ELF-1 (cell line): ENCODE measurements at regions not wholly inside any gene's neighbourhood (a gene's known extent, or its start where the extent isn't known, plus 50 kb on each side); places are given as distances from the start of the nearest gene placed in this dataset.

Experiments used
- DNase-seq: peaks from one replicate; pipeline ENCODE4 v3.0.0-alpha.2; 2016; ENCODE audit warnings: low read depth, low spot score

DNA sequence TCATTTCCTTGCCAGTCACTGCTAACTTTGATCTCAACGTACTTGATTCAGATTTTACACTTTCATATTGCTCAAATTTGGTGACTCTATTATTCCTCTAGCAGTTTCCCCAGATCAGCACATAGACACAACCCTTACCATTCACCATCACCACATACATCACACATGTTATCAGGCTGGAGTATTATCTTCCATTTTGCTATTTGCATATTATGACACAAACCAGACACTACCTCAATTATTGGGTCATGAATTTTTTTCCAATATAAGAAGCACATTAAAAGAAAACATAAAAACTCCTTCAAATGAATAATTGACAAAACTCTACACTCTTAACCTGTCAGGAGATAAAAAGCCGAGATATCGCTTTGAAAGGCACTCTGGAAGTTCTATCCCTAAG is 1166.7 kb upstream of the B3GALT2 start:
- DNase-seq, result no peak

DNA sequence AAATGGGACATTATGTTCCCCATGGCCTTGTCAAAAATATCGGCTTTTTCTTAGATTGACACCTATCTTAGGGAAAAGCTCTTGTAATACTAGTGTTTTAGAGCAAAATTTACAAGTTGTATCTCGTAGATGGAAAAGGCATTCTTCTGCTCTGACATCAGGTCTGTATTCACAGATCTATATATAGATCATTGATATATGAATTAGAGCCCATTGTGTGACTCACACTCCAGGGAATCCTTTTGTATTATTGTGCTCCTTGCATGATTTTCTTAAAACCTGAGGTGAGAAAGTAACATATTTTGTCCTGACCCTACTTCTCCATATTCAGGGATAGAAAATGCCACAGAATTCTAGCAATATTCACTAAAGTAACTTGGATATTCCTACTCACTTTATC is 1160.8 kb upstream of the B3GALT2 start:
- DNase-seq, result no peak

DNA sequence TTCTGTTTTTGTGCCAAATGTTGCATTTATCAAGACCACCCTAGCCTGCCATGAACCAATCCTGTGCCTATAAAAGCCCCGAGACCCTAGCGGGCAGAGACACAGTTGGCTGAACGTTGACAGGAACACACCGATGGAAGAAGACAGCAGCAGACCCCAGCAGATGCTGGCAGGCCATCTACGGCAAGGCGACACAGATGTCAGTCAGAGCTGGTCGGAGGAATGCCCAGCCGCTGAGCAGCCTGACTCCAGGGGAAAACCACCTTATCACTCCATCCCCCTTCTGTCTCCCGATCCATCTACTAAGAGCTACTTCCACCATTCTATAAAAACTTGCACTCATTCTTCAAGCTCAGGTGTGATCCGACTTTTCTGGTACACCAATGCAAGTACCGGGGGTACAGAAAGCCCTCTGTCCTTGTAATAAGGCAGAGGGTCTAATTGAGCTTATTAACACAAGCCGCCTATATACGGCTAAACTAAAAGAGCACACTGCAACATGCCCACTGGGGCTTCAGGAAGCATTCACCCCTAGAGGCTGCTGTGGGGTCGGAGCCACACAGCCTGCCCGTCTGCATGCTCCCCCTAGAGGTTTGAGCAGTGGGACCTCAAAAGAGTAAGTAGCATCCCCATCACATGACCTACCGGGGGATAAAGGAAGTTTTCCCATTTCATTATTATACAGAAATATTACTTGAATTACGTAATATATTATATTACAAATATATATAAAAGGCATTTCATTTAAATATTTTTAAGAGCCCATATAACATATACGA is 1156.3 kb upstream of the B3GALT2 start:
- peak; percentile 14 for DNase-seq

DNA sequence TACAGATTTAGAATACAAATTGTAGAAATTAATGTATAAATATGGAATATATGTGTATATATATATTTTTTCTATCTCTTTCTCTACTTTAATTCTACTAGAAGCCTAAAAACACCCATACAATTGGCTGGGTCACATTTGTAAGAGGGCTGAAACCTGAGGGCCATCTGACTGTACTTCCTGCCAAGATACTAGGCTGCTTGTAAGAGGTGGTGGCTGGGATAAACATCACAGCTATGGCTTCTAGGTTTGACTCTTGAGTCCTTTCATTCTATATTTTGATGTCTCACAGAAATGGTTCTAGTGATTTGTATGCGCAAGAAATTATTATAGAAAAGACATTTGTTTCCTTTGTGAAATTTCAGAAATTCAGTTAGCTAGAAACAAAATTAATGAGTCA is 1155.2 kb upstream of the B3GALT2 start:
- DNase-seq, result no peak

DNA sequence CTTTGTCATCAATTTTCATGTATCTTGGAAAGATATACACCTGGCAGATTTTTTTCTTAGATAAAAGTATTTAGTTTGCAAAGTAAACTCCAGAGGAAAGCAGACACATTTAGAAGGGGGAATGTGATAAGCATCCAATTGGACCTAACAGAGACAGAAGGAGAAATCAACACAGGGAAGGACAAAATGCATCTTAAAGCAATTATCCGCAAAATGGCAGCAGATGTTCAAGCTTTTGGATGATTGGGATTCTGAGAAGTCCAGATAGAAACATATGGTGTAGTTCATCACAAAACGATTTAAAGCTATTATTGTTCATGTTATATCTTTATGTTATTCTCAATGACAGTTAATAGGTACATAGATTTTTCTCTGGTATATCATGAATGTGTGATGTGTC is 1153.1 kb upstream of the B3GALT2 start:
- no peak for DNase-seq

DNA sequence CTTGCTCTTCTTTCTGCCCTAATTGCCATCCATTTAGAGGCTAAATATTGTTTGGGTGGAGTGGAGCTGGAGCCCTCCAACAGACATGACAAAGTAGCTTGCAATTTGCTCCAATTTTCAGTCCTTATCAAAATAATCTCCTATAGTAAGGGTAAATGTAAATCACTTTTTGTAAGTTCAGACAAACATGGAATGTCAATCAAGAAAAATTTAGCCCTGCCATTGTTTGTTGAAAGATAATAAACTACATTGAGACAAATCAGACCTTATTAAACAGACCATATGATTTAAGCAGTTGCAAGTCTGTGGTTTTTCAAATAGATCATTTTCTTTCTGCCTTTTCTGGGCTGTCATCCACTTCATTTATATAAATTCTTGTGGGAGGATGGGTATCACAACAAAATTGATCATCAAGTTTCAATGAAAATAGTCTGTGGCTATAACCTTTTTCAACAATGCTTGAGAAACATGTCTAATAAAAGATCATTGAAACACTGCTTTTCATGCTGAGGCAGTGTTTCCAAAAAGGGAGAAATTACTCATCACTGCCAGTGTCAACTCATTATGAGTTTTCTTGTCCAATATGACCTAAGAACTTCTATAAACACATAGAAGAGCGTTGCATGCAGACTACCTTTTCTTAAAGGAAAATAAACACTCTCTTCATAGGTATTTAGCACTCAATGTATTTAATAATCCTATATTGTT is 1152.0 kb upstream of the B3GALT2 start:
- no peak for DNase-seq

DNA sequence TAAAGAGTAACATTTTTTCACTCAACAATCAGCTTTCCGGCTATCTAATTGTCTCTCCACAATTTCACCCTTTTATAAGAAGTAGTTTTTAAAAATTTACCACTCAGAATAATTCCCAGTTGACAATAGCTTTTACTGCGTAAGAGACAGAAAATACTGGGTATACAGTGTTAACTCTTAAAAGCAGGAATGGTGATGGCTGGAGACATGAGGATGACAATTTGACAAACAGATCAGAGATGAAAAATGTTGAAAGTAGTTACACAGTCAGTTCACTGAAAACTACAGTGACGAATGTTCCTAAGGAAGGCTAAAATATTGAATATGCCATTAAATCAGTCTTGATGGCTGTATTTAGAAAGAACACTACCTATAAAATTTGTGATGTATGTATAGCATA is 1146.8 kb upstream of the B3GALT2 start:
- no peak for DNase-seq

DNA sequence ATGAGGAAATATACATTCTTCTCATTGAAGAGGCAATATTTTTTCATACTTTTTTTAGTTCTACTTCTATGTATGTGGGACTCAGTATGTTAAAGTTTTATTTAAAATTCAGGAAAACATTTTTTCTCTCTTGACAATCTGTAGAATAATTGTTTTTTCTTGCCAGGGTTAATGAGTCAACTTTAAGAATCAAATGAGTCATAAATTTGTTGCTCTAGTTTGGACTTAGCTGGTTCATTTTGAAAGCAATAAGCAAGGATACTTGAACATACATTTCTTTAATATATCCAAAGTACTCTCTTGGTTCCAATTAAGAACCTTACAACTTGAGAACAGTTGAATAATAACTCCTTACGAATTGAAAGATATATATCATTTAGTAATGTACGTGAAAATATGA is 1145.3 kb upstream of the B3GALT2 start:
- no peak for DNase-seq

DNA sequence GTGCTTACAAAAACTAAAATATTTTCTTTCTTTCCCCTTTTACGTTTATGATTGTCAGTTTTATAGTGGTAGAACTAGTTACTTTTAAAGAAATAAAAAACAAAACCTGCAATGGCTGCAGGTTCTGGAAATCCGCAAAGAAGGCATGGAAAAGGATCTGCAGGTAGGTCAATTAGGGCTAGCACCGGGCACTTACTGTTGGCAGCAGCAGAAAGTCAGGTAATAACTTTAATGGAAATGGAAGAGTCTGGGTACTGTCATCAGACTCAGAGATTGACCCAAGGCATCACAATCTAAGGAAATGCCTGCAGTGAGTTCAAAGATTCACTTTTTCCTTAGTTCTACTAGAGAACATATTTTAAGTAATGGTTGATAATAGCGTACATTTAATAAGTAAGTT is 1136.3 kb upstream of the B3GALT2 start:
- DNase-seq, result no peak

DNA sequence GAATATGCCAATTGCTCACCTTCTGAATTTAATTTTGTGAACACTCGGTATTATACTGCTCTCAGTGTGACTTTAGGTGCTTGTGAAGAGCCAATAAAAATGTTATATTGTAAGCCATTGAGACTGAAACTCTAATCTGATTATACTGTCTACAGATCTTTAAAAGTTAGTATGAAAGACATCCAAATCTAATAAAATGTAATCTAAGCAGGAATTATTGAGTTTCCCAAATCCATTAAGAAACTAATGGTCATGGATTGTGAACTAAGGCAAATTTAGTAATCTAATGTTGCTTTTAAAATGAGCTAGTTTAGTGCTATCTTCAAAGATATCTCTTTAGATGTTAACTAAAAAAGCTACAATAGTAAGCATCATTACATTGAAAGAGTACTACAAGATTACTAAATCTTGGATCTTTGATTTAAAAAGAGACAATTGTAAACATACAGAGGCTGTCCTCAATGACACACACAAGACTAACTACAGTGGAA is 1132.4 kb upstream of the B3GALT2 start:
- DNase-seq, result no peak

DNA sequence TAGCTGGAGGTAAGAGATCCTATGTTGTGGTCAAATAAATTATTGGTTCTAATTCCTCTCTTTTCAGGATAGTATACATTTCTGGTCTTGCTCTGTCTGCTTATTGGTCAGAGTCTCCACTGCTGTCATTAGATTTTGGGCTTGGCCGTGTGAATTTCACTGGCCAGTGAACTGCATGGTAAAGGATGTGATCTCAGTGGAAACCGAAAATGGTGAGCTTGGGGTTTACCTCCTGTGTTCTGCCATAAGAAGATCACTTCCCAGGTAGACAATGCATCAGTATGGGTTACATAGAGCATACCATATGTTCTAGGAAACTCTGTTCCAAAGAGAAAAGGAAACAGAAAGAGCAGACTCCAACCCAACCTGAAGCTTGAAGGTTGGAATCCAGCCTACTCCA is 1123.3 kb upstream of the B3GALT2 start:
- DNase-seq, result no peak

DNA sequence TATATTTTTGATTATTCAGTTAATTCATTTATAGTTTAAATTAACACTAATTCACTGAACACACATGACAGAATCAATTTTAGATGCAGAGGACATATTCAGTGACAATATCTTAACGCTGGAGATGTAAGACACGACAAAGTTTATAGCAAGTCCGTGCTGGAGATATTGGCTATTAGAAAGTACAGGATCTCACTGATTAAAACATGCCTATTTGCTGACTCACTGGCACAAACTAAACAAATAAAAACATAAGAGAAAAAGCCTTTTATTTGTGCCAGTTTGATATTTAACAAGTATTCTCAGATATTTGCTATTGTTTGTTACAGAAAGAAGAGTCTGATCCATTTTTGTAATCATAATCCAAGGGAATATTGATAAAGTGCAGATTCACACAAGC is 1122.9 kb upstream of the B3GALT2 start:
- no peak for DNase-seq

DNA sequence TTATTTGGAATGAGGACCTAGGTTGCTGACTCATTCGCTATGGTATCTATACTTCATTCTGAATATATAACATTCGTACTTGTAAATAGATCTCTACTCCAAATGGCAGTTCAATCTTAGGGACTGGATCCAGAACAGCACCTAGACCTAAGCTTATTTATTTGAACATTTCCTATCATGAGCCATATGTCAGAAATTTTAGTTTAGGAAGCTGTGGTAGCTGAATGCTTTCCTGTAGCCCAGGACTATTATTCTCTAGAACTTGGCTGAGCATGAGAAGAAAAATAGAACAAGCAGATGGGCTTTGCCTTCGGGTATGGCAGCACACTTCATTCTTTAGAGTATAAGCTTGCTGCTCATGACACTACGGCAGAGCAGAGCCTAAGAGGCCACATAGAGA is 1114.4 kb upstream of the B3GALT2 start:
- DNase-seq, result no peak

DNA sequence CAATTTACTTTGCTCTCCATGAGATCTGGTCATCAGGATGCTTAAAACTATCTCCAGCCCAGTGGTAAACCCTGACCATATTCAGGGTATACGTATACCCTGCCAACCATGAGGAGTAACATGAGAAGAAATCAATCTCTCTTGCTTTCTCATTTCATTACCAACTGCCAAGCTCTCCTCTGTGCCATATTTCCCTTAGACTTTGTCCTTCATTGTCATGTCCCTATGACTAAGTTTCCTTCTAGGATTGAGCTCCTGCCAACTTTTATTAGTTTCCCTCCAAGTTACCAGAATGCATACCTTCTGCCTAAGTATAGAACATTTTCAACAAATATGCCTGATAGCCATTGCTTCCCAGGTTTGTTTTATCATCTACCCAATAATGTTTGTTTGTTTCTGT is 1113.9 kb upstream of the B3GALT2 start:
- no peak for DNase-seq

DNA sequence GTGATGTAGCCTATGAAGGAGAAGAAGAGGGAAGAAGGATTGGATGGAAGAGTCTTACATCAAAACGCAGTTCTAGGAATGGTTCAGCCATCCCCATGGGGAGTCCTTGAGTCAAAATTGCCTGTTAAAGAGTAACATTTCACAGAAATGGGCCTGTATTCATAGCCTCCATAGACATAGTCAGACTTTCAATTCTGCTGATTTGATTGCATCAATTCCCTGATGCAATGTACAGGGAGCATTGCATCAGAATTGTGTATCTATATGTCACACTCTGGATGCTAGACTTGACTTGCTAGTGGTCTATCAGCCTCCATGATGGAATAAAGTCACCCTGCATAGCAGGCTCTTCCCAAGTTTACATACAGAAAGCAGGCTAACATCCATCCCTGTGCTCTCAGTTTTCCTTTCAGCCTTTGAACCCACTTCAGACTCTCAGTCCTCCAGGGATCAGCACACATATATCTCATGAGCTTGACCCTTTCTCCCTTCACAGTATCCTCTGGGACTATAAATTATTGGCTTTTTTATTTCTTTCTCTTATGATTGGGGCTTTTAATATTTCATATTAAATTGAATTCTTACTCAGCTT is 1111.7 kb upstream of the B3GALT2 start:
- no peak for DNase-seq

DNA sequence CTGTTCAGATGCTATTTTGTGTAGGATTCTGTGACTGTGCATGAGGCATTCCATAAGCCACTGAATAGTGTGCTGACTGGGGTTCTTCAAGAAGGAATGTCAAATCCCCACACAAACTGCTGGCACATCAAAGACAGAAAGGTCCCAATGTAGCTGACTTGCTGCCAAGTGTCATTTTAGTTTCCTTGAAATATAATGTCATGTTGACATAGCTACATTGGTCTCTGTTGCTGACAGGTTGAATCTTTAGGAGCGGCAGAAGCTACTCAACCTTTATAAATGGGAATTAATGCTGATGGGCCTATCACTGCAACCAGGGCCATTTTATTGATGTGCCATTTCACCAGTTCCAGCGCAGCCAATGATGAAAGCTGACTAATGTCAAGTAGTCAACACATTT is 1110.7 kb upstream of the B3GALT2 start:
- no peak for DNase-seq

DNA sequence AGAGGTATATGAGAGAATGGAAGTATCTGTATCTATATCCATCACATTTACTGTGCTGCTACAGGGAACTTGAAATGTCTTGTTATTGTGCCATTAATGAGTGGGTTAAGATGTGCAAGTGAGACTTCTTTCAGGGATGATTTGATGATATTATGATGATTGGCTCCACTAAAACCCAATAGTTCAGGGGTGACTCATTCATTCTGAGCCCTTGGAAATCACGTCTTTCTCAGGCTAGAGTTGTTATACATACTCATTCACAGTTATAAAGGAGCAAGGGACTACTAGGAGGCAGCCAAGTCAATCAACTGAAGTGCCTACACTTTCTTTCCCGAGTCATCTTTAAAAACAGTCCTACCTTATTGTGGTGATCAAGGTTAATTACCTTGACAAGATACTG is 1109.8 kb upstream of the B3GALT2 start:
- no peak for DNase-seq

DNA sequence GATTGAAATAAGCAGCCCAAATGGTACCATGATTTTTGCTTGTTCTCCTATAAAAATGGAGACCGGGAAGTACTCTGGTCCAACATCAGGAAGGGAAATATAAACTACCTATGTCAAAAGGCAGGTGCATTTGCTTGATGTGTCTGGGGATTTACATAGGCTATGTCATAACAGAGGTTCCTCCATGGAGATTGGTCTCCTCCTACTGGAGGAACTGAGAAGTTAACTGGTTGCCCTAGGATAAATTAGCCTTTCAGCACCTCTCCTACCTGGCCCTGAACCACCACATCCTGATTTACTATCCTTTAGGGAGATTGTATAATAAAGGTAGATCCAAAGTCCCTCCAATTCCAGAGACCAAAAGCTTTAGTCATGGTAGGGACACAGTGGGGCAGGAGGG is 1109.3 kb upstream of the B3GALT2 start:
- DNase-seq, result peak; percentile 8

DNA sequence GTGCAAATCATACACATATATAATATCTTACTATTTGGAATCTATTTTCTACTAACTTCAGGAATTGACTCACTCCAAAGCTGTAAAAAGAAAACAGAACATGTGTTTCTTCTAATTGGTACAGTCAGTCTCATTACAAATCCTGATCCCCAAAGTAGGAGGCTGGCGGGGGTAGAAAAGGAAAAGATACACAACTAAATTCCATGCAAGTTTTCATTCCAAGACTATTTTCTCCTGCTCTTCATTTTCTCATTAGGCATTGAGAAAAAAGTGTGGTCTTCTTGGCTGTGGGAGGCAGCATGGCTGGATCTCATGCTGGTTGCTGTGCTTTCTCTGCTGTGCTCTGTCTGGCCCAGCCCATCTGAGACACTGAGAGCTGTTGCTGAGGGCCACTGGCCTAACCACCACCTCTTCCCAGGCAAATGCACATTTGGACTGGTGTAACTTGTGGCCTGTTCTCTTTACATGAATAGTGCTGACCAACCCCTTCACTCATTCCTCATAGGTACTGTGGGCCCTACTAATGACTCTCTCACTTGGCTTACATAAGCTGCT is 1107.5 kb upstream of the B3GALT2 start:
- no peak for DNase-seq

DNA sequence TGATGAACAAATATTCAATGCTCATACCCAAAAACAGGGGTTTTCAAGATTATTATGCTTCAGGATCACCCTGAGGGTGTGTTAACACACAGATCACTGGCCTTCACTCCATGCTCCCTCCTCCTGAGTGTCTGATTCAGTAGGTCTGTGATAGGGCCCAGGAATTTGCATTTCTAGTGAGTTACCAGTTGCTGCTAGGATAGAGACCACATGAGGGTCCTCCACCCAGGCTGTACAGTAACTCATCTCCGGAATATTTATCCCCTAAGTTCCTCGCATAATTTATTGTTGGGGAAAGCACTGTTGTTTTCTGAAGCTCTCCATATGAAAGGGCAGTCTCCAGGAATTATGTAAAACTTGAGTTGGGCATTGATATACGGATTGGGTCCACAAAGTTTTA is 1106.6 kb upstream of the B3GALT2 start:
- DNase-seq, result no peak

DNA sequence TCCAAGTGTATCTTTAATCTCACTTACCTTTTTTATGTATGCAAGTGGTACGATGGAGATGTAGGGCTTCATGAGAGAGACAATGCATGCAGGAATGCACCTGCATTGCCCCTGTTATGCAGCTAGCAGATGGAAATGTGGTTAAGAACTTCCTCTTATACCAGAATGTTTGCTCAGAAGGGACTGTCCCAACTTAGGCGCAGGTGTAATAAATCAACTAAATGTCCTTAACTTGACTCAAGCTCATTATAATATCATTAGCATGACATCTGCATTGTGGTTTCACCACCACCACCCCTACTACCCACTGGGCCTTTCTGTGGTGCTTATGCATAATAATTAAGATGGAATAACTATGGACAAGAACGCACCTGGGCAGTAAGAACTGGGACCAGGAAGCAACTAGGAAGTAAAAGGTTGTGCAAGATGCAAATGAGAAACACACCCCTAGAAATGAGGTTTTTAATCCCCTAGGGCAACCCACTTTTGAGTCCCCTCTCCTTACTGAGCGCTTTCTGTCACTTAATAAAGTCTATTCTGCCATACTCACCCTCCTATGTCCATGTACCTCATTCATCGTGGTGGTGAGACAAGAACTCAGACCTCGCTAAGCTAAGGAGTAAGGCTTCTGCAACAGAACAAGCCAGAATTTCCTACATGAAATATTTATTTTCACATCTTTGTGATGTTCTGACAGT is 1103.3 kb upstream of the B3GALT2 start:
- no peak for DNase-seq

DNA sequence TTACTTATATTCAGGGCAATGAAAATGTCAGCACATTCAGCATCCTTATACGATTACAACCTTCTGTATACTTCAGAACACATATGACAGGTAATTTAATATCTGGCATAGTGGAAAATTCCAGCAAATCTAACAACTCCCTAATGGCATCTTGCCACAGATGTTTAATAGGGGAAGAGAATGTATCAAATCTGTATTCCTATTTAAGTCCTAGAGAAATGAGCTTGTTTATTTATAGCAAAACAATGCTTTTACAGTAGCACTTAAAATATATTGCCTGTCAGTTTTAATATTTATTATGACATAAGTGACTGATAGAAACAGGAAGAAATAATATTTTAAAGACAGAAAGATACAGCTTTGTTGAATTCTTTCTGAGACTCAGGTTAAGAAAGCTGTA is 1101.8 kb upstream of the B3GALT2 start:
- DNase-seq, result no peak
